NB4 (cell line): ENCODE measurements at regions not wholly inside any gene's neighbourhood (a gene's known extent, or its start where the extent isn't known, plus 50 kb on each side); places are given as distances from the start of the nearest gene placed in this dataset.

ENCODE experiments used
- POLR2A ChIP-seq: IDR thresholded peaks from 2 replicates; pipeline ENCODE4 v1.6.1; 2011; ENCODE audit warnings: mild to moderate bottlenecking; ENCODE audit not compliant: insufficient read length; ENCODE audit errors: extremely low read depth
- TF ChIP-seq, protein P1 (sequence below): IDR thresholded peaks from one replicate; pipeline ENCODE4 v1.5.1; 2012; ENCODE audit warnings: low read depth, low read length

DNA sequence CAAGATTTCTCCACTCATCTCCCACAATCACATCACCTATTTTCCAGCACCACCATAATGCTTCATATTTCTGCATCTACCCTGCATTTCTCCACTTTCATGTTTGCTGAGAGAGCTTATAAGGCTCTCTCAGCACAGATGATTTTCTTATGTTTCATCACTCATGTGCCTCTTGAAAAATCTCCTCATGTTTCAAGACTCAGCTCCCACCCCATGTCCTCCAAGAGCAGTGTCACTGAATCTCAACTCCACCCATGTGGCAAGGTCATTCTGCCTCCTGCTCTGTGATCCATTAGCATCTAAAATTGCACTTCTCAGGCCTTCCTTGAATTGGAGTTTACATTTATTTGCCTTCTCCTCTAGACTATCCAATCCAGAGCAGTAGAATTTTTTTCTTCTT is 178.7 kb upstream of the IRAK1BP1 start:
- TF ChIP-seq, protein P1, sequence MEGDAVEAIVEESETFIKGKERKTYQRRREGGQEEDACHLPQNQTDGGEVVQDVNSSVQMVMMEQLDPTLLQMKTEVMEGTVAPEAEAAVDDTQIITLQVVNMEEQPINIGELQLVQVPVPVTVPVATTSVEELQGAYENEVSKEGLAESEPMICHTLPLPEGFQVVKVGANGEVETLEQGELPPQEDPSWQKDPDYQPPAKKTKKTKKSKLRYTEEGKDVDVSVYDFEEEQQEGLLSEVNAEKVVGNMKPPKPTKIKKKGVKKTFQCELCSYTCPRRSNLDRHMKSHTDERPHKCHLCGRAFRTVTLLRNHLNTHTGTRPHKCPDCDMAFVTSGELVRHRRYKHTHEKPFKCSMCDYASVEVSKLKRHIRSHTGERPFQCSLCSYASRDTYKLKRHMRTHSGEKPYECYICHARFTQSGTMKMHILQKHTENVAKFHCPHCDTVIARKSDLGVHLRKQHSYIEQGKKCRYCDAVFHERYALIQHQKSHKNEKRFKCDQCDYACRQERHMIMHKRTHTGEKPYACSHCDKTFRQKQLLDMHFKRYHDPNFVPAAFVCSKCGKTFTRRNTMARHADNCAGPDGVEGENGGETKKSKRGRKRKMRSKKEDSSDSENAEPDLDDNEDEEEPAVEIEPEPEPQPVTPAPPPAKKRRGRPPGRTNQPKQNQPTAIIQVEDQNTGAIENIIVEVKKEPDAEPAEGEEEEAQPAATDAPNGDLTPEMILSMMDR = no peak
- no peak for TF ChIP-seq POLR2A
